Epidermal melanocyte (primary cell): ENCODE measurements at regions not wholly inside any gene's neighbourhood (a gene's known extent, or its start where the extent isn't known, plus 50 kb on each side); places are given as distances from the start of the nearest gene placed in this dataset.

Experiments used
- DNase-seq: peaks from one replicate; pipeline ENCODE4 v3.0.0; 2011; ENCODE audit warnings: low spot score; ENCODE audit not compliant: insufficient read length

GRCh38 chr10:10318856-10319255 is 698.8 kb upstream of the CELF2 start:
- no peak for DNase-seq

DNA sequence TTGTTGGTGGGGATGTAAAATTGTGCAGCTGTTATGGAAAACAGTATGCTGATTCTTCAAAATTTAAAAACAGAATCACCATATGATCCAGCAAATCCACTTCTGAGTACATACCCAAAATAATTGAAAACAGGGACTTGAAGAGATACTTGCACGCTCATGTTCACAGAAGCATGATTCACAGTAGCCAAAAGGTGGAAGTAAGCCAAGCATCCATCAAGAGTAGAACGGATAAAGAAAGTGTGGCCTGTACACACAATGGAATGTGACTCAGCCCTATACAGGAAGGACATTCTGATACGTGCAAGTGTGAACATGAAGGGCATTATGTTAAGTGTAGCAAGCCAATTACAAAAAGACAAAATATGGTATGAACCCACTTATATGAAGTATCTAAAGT is 696.7 kb upstream of the CELF2 start:
- no peak for DNase-seq

DNA sequence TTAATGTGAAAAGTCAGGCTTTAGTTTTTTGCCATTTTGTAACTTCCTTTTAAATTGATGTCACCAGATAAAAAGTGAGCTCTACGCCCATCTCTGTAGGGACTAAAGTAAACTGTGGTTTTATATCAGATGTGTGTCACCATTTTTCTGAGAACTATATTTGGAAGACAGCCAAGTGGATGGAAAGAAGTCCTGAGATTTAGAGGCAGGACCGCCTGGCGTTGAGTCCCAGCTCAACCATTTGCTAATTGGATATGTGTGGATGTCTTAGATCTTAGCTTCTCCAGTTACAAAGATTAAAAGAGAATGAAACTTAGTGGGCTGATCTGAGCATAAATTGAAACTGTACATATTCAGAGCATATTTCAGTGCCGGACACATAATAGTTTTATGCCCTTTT is 691.6 kb upstream of the CELF2 start:
- DNase-seq = no peak

GRCh38 chr10:10327934-10328333 is 689.7 kb upstream of the CELF2 start:
- no peak for DNase-seq

DNA sequence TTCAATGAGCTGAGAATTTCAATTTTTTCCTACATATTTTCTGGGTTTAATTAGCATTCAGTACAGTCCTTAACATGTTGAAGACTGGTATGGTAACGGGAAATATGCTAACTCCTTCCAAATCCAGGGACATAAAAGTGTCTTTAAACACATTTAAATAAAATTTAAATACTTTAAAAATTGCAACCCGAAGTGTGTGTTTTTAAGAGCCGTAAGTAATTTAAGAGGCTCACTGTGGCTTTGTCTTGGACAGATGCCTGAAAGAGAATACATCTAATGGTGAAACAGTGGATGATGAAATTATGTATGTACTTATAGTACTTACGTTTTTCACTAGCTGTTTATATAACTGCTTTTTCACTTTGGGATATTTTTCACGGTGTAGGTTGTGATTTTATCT is 687.3 kb upstream of the CELF2 start:
- no peak for DNase-seq

GRCh38 chr10:10332786-10333185 is 684.9 kb upstream of the CELF2 start:
- no peak for DNase-seq

GRCh38 chr10:10333622-10334021 is 684.0 kb upstream of the CELF2 start:
- DNase-seq = no peak

DNA sequence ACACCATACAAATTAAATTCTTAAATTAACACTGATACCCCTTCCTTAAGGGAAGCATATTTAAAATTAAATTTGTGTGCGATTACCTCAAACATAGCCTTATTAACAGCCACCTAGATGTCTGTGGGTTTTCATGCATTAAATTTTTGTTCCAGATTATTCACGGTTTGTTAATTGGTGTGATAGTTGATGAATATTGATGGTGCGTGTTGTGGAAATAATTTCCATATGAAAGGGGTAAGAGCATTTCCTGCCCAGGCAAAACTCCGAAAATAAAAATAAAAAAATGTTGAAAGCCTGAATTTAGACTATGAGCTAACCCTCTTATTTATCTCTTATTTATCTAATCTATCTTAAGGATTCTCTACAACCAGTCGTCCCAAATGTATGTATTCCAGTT is 679.3 kb upstream of the CELF2 start:
- no peak for DNase-seq

DNA sequence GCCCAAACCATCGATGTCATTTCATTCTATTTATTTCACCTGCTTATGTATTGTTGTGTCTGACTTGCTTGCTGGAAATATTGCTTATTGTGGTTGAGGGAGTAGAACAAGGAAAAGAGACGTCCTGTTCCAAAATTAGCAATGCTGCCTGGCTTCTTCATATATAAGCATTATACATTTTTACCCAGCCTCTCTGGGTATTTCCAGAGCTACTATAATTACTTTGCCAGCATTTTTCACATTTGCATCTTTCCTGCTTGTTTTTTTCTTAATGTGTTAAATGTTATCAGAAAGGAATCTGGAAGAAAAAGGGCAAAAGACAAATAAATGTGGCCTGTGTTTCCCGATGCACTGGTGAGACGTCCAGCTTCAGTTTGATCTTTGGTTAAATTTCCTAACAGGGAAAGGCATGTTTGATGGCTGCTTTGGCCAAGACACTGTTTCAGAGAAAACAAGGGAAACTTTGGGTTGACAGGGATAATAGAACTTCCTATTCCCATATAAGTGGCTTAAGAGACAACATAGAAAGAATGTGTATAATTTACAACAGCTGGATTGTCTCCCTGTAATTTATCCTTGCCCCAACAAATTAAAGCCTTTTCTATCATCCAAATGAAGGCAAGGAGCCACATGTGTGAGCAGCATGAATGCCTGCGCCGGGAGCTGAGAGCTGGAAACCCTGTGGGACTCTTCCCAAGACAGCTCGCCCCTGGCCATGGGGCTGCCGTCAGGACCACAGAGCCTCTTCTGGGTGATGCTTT is 671.1 kb upstream of the CELF2 start:
- DNase-seq = no peak

GRCh38 chr10:10350050-10350449 is 667.6 kb upstream of the CELF2 start:
- no peak for DNase-seq

DNA sequence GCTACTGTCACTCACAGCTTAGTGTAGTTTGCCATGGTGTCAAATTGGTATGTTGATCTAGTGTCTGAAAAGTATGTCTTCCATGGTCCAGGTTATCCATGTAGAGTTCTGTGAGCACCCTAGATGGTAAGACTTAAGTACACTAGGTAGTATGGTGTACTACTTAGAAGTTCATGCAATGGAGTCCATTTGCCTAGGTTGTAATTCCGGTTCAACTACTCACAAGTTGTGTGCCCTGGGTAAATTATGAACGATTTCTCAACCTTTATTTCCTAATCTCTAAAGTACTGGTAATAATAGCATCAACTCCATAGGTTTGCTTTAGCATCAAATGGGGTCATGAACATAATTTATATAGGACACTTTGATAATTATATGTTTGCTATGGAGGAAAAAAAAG is 666.2 kb upstream of the CELF2 start:
- DNase-seq = no peak

DNA sequence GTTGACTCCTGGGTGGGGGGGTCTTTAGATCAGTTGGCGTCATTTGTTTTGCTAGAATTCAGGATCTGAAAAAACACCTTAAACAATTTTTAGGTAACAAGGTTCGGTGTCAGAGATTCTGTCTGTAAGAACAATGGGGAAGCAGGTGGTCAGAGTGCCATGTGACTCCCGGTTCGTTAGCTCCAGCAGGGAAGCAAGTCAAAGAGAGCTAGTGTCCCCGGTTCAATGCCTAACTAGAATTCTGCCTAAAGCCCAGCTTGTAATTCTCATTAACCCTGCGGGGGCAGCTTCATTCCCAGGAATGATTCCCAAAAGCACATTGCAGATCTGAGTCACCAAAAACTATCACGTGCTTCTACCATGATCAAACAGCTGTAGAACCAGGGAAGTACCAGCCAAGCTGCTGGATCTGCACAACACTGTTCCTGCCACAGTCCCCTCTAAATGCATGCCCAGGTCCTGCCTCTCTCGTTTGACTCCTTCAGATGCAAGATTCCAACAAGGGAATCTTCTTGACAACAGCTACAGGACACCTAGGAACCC is 664.3 kb upstream of the CELF2 start:
- DNase-seq = no peak

GRCh38 chr10:10359263-10359662 is 658.4 kb upstream of the CELF2 start:
- DNase-seq = no peak

DNA sequence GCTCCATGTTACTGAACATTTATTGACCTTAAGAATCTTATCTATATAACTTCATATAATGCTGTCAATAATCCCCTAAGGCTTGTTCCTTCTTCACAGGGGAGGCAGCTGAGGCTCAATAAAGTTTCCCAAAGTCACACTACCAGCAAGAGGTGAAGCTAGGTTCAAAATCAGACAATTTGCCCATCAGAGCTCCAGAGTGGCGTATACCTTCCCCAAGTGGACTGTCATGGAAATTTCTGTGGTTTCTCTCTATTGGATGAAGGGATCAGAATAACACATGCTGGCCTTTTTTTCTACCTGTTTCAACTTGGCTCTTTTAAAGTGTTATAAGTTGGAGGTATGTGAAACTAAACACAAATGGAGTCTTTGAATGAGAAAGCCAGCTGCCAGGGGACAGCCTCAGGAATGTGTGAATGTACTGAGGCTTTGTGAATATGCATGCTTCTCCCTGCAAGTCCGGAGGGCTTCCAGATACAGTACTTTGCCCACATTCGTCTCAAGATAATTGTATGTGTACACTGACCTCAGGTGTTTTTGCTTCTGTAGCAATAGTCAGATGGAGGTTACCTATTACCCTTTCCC is 656.3 kb upstream of the CELF2 start:
- DNase-seq = no peak

- no peak for DNase-seq
Measured at GRCh38 chr10:10362800-10363199, 654.9 kb upstream of the CELF2 start.

- no peak for DNase-seq
Measured at GRCh38 chr10:10363217-10363616, 654.5 kb upstream of the CELF2 start.

GRCh38 chr10:10364902-10365301 is 652.8 kb upstream of the CELF2 start:
- DNase-seq = no peak

DNA sequence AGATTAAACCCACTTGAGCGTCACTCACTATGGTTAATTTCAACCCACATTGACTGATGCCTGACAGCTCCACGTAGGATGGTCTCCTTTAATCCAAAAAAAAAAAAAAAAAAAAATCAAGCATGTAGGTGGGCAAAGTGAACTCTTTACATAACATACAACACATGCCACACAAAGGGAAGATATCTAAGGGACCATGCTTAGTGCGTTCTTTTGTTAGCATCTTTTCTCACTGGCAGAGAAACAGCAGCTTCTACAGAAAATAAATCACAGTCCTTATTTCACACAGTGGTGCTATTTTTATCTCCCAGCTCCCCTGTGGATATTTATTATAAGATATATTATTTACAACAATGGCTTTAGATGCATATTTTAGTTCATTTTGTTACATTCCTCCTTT is 652.0 kb upstream of the CELF2 start:
- DNase-seq = no peak

GRCh38 chr10:10366836-10367235 is 650.8 kb upstream of the CELF2 start:
- DNase-seq = no peak

- no peak for DNase-seq
Measured at GRCh38 chr10:10367264-10367663, 650.4 kb upstream of the CELF2 start.

GRCh38 chr10:10368951-10369576 is 648.6 kb upstream of the CELF2 start:
- DNase-seq = no peak

DNA sequence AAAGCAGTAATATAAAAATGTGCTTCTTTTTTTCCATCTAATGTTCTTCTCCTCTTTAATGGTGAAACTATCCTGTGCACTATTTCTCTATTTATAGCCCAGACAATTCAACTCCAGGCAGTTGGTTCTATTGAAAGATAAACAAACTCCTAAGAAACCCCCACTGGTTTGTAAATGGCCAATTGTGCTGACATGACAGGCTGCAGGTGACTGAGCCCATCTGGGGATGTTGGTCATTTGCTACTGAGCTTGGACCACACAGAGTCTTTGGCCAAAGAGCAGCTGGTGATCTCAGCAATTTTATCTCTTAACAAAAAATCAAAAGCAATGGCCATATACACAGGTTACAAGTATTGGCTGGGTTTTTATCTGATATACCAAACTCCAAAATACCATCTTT is 631.8 kb upstream of the CELF2 start:
- DNase-seq = no peak

GRCh38 chr10:10389182-10389581 is 628.5 kb upstream of the CELF2 start:
- no peak for DNase-seq
